CD14-positive monocyte (primary cell): ENCODE measurements at regions not wholly inside any gene's neighbourhood (a gene's known extent, or its start where the extent isn't known, plus 50 kb on each side); places are given as distances from the start of the nearest gene placed in this dataset.

Experiments used
- DNase-seq, 3 donors: peaks; one replicate each; pipeline ENCODE4 v3.0.0-alpha.2; 2011 to 2022
- H2AFZ ChIP-seq: 2 replicates; pipeline ENCODE4 v1.6.0; 2012; ENCODE audit warnings: mild to moderate bottlenecking, low read depth, low read length, inconsistent platforms; ENCODE audit not compliant: insufficient read depth, poor library complexity, severe bottlenecking
- H3K27ac ChIP-seq, 2 donors: 1 replicate in 1 of 2; 2 replicates in 1 of 2; pipeline ENCODE4 v1.5.1; 2012 to 2013; ENCODE audit warnings: low read length in 2 of 2, control low read depth in 1 of 2, inconsistent platforms in 1 of 2, low read depth in 1 of 2, mild to moderate bottlenecking in 1 of 2
- H3K27me3 ChIP-seq, 2 donors: one replicate each; pipeline versions ENCODE4 v1.6.0 to v1.6.1; 2011 to 2013; ENCODE audit warnings: low read length in 2 of 2; ENCODE audit not compliant: control insufficient read depth in 2 of 2, insufficient read depth in 2 of 2
- H3K36me3 ChIP-seq, 2 donors: replicated peaks in 1 of 2; 1 replicate in 1 of 2; 2 replicates in 1 of 2; pipeline versions ENCODE4 v1.5.1 to v1.6.1; 2012 to 2013; ENCODE audit warnings: low read length in 2 of 2, control low read depth in 1 of 2, inconsistent platforms in 1 of 2, mild to moderate bottlenecking in 1 of 2; ENCODE audit not compliant: insufficient read depth in 2 of 2, control insufficient read depth in 1 of 2
- H3K4me1 ChIP-seq, 2 donors: 1 replicate in 1 of 2; 2 replicates in 1 of 2; pipeline versions ENCODE4 v1.5.1 to v1.6.1; 2012 to 2013; ENCODE audit warnings: low read length in 2 of 2, control low read depth in 1 of 2, inconsistent platforms in 1 of 2, mild to moderate bottlenecking in 1 of 2, moderate library complexity in 1 of 2; ENCODE audit not compliant: insufficient read depth in 2 of 2, control insufficient read depth in 1 of 2
- H3K4me2 ChIP-seq: replicated peaks from 2 replicates; pipeline ENCODE3; 2012; ENCODE audit warnings: low read length, moderate library complexity, mild to moderate bottlenecking; ENCODE audit not compliant: poor library complexity, severe bottlenecking; ENCODE audit errors: extremely low read depth
- H3K4me3 ChIP-seq, 3 experiments: fragments of 200-600 bp in 1 of 3; sonication (generic) in 1 of 3; replicated peaks in 1 of 3; 1 replicate in 2 of 3; 2 replicates in 1 of 3; pipeline ENCODE4 v1.5.1; 2011 to 2013; ENCODE audit warnings: low read length in 3 of 3, mild to moderate bottlenecking in 3 of 3, control low read depth in 2 of 3, low read depth in 2 of 3, inconsistent platforms in 1 of 3, moderate library complexity in 1 of 3
- H3K79me2 ChIP-seq: 2 replicates; pipeline ENCODE4 v1.6.0; 2012; ENCODE audit warnings: mild to moderate bottlenecking, control low read depth, inconsistent platforms, low read length, moderate library complexity; ENCODE audit not compliant: insufficient read depth
- H3K9ac ChIP-seq: 2 replicates; pipeline ENCODE4 v1.6.0; 2017; ENCODE audit warnings: low read length, mild to moderate bottlenecking; ENCODE audit not compliant: insufficient read depth, poor library complexity, severe bottlenecking
- H3K9me3 ChIP-seq, 2 donors: replicated peaks in 1 of 2; 1 replicate in 1 of 2; 2 replicates in 1 of 2; pipeline versions ENCODE4 v1.5.1 to v1.6.1; 2012 to 2013; ENCODE audit warnings: low read length in 2 of 2, control low read depth in 1 of 2; ENCODE audit not compliant: control insufficient read depth in 1 of 2, insufficient read depth in 1 of 2
- H4K20me1 ChIP-seq: 2 replicates; pipeline ENCODE4 v1.6.0; 2012; ENCODE audit warnings: mild to moderate bottlenecking, low read length, control low read depth, moderate library complexity; ENCODE audit not compliant: insufficient read depth
- H3K27ac Mint-ChIP-seq, 7 donors: one replicate each; pipeline ENCODE4 v1.8.0; 2020; ENCODE audit warnings: mild to moderate bottlenecking in 7 of 7, mixed read lengths in 7 of 7, moderate library complexity in 6 of 7, inconsistent platforms in 2 of 7
- H3K27me3 Mint-ChIP-seq, 3 donors: one replicate each; pipeline ENCODE4 v1.8.0; 2021 to 2022; ENCODE audit warnings: low read depth in 3 of 3, mild to moderate bottlenecking in 3 of 3, mixed read lengths in 3 of 3, moderate library complexity in 3 of 3, inconsistent platforms in 1 of 3
- H3K36me3 Mint-ChIP-seq, 2 donors: one replicate each; pipeline ENCODE4 v1.8.0; 2020; ENCODE audit warnings: mixed read lengths in 2 of 2, inconsistent platforms in 1 of 2, mild to moderate bottlenecking in 1 of 2
- H3K4me1 Mint-ChIP-seq: one replicate; pipeline ENCODE4 v1.8.0; 2020; ENCODE audit warnings: mild to moderate bottlenecking, mixed read lengths
- H3K4me3 Mint-ChIP-seq, 2 donors: one replicate each; pipeline ENCODE4 v1.8.0; 2020; ENCODE audit warnings: mild to moderate bottlenecking in 2 of 2, mixed read lengths in 2 of 2, moderate library complexity in 1 of 2
- H3K9me3 Mint-ChIP-seq, 7 donors: one replicate each; pipeline ENCODE4 v1.8.0; 2020 to 2022; ENCODE audit warnings: mixed read lengths in 7 of 7, mild to moderate bottlenecking in 6 of 7, moderate library complexity in 6 of 7, inconsistent platforms in 2 of 7
- WGBS: methylation state at CpG from one replicate; pipeline ENCODE4 v1.1.5; 2013; ENCODE audit warnings: missing lambda C conversion rate; ENCODE audit not compliant: insufficient coverage; 5-methylcytosine and 5-hydroxymethylcytosine counted together
- intact Hi-C, 2 donors: fragments of 100-400 bp; cut with micrococcal nuclease; formaldehyde crosslinking; loops; one replicate each; pipeline versions ENCODE4 v1.15.0 to v1.15.1; 2023
- TF ChIP-seq, protein P1 (sequence below): fragments of 200-600 bp; IDR thresholded peaks from one replicate; pipeline ENCODE4 v1.8.0; 2022; ENCODE audit warnings: antibody characterized with exemption, mild to moderate bottlenecking

DNA sequence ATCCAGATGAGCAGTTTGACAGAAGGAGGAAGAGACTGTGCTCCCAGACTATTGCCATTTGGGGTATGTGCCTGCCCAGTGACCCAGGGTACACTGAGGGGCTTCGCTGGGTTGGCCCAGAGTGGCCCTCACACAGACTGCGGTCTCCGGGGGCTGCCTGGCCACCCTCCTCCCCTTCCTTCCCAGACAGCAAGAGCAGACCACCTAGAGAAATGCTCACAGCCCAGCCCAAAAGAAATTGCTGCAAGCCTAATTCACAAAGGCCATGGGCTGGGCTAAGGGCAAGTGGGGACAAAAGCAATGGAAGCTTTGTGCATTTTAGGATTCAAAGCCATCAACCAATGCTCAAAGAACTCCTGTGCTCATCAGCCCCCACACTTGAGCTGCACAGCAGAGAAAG is 277.6 kb downstream of the CDC5L start:
- TF ChIP-seq, protein P1, sequence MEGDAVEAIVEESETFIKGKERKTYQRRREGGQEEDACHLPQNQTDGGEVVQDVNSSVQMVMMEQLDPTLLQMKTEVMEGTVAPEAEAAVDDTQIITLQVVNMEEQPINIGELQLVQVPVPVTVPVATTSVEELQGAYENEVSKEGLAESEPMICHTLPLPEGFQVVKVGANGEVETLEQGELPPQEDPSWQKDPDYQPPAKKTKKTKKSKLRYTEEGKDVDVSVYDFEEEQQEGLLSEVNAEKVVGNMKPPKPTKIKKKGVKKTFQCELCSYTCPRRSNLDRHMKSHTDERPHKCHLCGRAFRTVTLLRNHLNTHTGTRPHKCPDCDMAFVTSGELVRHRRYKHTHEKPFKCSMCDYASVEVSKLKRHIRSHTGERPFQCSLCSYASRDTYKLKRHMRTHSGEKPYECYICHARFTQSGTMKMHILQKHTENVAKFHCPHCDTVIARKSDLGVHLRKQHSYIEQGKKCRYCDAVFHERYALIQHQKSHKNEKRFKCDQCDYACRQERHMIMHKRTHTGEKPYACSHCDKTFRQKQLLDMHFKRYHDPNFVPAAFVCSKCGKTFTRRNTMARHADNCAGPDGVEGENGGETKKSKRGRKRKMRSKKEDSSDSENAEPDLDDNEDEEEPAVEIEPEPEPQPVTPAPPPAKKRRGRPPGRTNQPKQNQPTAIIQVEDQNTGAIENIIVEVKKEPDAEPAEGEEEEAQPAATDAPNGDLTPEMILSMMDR: no peak
- Histone ChIP-seq H3K4me2 (no peak overlapping the region), H3K4me3 (no peak overlapping the region), H3K79me2 (no peaks in the 10 kb centered on the region), H3K9me3 (no peaks in the 10 kb centered on the region), H3K9ac (no peak overlapping the region), H3K36me3 (no peaks in the 10 kb centered on the region), H3K27me3 (no peaks in the 10 kb centered on the region), H3K27ac (no peak overlapping the region), H3K4me1 (no peaks in the 10 kb centered on the region), H2AFZ (no peak overlapping the region), H4K20me1 (no peaks in the 10 kb centered on the region)
- intact Hi-C loops: no loop called here
- Mint-ChIP-seq H3K4me1 (no peaks in the 10 kb centered on the region), H3K36me3 (no peaks in the 10 kb centered on the region), H3K27me3 (peaks cover 0 to 4% (median 1%) of the 10 kb centered on the region in 3 donors), H3K4me3 (no peak overlapping the region), H3K9me3 (no peaks in the 10 kb centered on the region), H3K27ac (no peak overlapping the region)
- DNase-seq: no peak
- 85% methylated on average over 3 of the region's 3 CpGs for WGBS

DNA sequence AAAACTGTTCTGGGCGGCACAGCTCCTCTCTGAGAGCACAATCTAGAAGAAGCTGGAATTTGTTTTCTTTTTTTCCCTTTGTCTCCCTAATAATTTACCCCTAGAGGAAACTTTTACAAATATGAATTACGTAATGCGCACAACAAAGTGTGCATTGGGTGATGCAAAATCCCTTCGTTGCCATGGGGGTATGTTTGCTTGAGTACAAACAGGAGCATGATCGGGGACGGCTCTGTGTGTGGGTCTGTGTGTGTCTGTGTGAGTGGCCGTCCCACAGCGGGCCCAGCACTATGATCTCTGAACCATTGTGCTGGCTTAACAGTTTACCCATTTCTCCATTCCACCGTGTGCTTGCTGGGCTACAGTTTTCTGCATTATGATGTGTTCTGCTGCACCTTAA is 278.2 kb downstream of the CDC5L start:
- Mint-ChIP-seq H3K4me3 (no peak overlapping the region), H3K4me1 (no peaks in the 10 kb centered on the region), H3K27ac (no peak overlapping the region), H3K27me3 (peaks cover 0 to 4% (median 1%) of the 10 kb centered on the region in 3 donors), H3K9me3 (no peaks in the 10 kb centered on the region), H3K36me3 (no peaks in the 10 kb centered on the region)
- WGBS: 73% methylated on average over 2 of the region's 9 CpGs
- TF ChIP-seq, protein P1: no peak
- Histone ChIP-seq H3K4me2 (no peak overlapping the region), H3K9me3 (no peaks in the 10 kb centered on the region), H3K36me3 (no peaks in the 10 kb centered on the region), H3K27me3 (no peaks in the 10 kb centered on the region), H2AFZ (no peak overlapping the region), H3K9ac (no peak overlapping the region), H4K20me1 (no peaks in the 10 kb centered on the region), H3K4me1 (no peaks in the 10 kb centered on the region), H3K27ac (no peak overlapping the region), H3K4me3 (no peak overlapping the region), H3K79me2 (no peaks in the 10 kb centered on the region)
- DNase-seq: no peak
- intact Hi-C loops: no loop called here
